ENCODE measurements at regions not wholly inside any gene's neighbourhood (a gene's known extent, or its start where the extent isn't known, plus 50 kb on each side); places are given as distances from the start of the nearest gene placed in this dataset.

- TF ChIP-seq CTCF (IDR thresholded peaks at IDR 0.05; ENCODE audit: control extremely low read depth in 1 of 3, insufficient read depth in 1 of 3, low read depth in 1 of 3, low read length in 3 of 3), result no peak
- TF ChIP-seq POU5F1 (IDR thresholded peaks at IDR 0.05; ENCODE audit: low read depth, low read length), result no peak
- TF ChIP-seq POLR2A (IDR thresholded peaks at IDR 0.05; ENCODE audit: control extremely low read depth in 1 of 2, low read depth in 2 of 2, low read length in 2 of 2), result no peak
- TF ChIP-seq JUND (IDR thresholded peaks at IDR 0.05; ENCODE audit: low read length), result no peak
- no peak for TF ChIP-seq ASH2L (IDR thresholded peaks at IDR 0.05; ENCODE audit: low read length)
- TF ChIP-seq RFX5 (IDR thresholded peaks at IDR 0.05; ENCODE audit: borderline replicate concordance, low read depth, low read length), result no peak
- TF ChIP-seq TBP (IDR thresholded peaks at IDR 0.05; ENCODE audit: low read depth, low read length), result no peak
- no peak for TF ChIP-seq CREB1 (IDR thresholded peaks at IDR 0.05)
- TF ChIP-seq SIN3A (conservative IDR thresholded peaks at IDR 0.05 in 1 of 2, IDR thresholded peaks at IDR 0.05 in 1 of 2; ENCODE audit: low read depth in 1 of 2, low read length in 2 of 2), result no peak
- no peak for TF ChIP-seq NRF1 (IDR thresholded peaks at IDR 0.05; ENCODE audit: low read depth, low read length)
- TF ChIP-seq POLR2AphosphoS5 (IDR thresholded peaks at IDR 0.05; ENCODE audit: low read depth, low read length), result no peak
- TF ChIP-seq CBX8 (IDR thresholded peaks at IDR 0.05; ENCODE audit: borderline replicate concordance, low read depth, low read length), result no peak
- no peak for TF ChIP-seq SAP30 (IDR thresholded peaks at IDR 0.05; ENCODE audit: insufficient read depth, insufficient replicate concordance, low read length)
Measured at GRCh38 chr2:16429002-16429401, 236.6 kb downstream of the CYRIA start.

All from H1 (cell line).